ENCODE measurements at regions not wholly inside any gene's neighbourhood (a gene's known extent, or its start where the extent isn't known, plus 50 kb on each side); places are given as distances from the start of the nearest gene placed in this dataset.

DNA sequence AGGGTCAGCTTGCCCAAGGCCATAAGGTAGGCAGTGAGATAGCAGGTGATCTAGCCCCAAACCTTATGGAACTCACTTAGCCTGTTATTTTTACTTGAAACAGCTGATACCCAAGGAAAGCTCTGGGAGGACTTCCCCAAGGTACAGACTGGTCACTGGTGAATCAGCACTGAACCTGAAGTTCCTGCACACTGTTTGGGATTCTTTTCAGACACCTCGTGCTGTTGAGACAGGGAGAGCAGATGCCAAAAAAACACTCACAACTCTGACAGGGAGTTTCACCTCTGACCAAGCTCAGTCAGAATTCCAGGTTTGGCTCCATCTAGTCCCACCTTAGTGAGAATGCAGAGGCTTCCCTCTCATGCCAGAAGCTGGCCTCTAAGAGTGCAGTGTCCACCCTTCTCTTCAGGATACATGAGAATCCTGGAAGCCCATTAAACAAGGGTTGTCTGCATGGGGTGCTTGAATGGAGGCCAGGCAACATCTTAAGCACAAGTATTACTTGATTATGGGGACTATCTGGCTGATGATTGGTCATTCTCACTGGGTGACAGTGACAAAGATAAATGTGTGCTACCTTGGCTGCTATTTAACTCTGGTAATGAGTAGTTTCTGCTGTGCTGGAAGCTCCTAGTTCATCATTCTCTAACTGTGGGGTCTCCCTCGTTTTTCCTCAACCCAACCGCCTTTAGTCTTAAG is 122.8 kb upstream of the SLIT3 start:
- no peak for DNase-seq

GRCh38 chr5:169422087-169422486 is 121.1 kb upstream of the SLIT3 start:
- ChIA-PET CTCF (no interaction called here), POLR2A (no interaction called here)
- H3K9me3 Mint-ChIP-seq, result no peaks in the 10 kb centered on the region
- intact Hi-C loops (cut with micrococcal nuclease), result no loop called here
- no peaks in the 10 kb centered on the region for H3K4me1 Mint-ChIP-seq (ENCODE audit: low read depth)
- H3K27me3 Mint-ChIP-seq, result no peaks in the 10 kb centered on the region
- no peak for DNase-seq
- H3K4me3 Mint-ChIP-seq, result no peak overlapping the region
- no peaks in the 10 kb centered on the region for H3K36me3 Mint-ChIP-seq
- H3K27ac Mint-ChIP-seq, result no peak overlapping the region

More for the DNA sequence above, 122.8 kb upstream of the SLIT3 start:
- H3K4me1 Mint-ChIP-seq (ENCODE audit: low read depth), result no peaks in the 10 kb centered on the region
- no peak overlapping the region for H3K27ac Mint-ChIP-seq
- no peaks in the 10 kb centered on the region for H3K36me3 Mint-ChIP-seq
- intact Hi-C loops (cut with micrococcal nuclease), result no loop called here
- POLR2A ChIA-PET, result no interaction called here
- CTCF ChIA-PET, result no interaction called here
- no peaks in the 10 kb centered on the region for H3K27me3 Mint-ChIP-seq
- no peak overlapping the region for H3K4me3 Mint-ChIP-seq
- no peaks in the 10 kb centered on the region for H3K9me3 Mint-ChIP-seq

DNA sequence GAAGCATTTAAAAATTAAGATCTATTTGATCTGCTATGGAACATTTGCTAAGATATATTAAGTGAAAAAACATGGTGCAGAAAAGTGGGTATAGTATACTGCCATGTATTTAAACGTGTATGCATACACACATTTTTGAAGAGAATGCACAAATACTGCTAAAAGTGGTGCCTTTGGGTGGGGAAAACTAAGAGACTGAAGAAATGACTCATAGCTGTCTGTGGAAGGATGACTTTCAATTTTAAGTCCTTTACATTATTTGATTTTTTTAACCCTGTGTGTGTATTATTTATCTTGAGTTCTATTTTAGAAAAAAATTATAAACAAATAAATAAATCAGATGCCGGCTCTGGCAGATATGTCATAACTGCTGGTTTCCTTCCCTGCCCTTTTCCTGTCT is 120.7 kb upstream of the SLIT3 start:
- Mint-ChIP-seq H3K27ac (no peak overlapping the region), H3K4me1 (ENCODE audit: low read depth) (no peaks in the 10 kb centered on the region), H3K36me3 (no peaks in the 10 kb centered on the region), H3K9me3 (no peaks in the 10 kb centered on the region), H3K27me3 (no peaks in the 10 kb centered on the region), H3K4me3 (no peak overlapping the region)
- intact Hi-C loops (cut with micrococcal nuclease), result no loop called here
- no peak for DNase-seq
- POLR2A ChIA-PET, result no interaction called here
- CTCF ChIA-PET, result no interaction called here

- no peak overlapping the region for H3K27ac Mint-ChIP-seq
- H3K4me3 Mint-ChIP-seq, result no peak overlapping the region
- ChIA-PET CTCF (no interaction called here), POLR2A (no interaction called here)
- H3K4me1 Mint-ChIP-seq (ENCODE audit: low read depth), result no peaks in the 10 kb centered on the region
- H3K9me3 Mint-ChIP-seq, result no peaks in the 10 kb centered on the region
- H3K27me3 Mint-ChIP-seq, result no peaks in the 10 kb centered on the region
- no peak for DNase-seq
- intact Hi-C loops (cut with micrococcal nuclease), result no loop called here
- no peaks in the 10 kb centered on the region for H3K36me3 Mint-ChIP-seq
Observed at GRCh38 chr5:169417676-169418075, 116.7 kb upstream of the SLIT3 start.

DNA sequence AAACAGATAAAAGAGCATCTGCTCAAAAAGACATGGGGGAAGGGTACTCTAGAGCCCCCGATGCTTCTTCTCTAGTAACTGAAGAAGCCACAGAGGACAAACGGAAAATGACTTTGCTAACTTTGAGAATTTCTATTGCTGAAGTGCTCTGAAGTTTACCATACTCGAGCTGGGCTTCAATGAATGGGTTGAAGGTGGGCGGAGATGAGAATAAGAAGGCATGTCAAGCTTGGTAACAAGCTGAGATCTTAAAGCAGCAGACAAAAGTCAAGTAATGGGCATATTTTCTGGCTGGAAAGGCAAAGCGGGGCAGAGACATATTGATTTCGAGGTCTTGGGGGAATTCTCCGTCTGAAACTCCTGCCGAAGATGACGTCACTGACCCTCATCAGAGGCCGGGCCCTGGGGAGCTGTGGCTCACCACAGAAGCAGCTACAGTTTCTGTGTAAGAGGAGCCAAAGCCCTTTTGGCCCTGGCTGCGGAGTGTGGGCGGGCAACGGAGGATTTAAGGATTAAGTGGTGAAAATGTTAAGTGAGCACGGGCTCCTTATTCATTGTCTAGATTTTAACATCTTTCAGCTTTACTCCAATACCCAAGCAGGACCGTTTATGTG is 115.8 kb upstream of the SLIT3 start:
- POLR2A ChIA-PET, result no interaction called here
- CTCF ChIA-PET, result no interaction called here
- Mint-ChIP-seq H3K4me3 (no peak overlapping the region), H3K27ac (no peak overlapping the region), H3K27me3 (no peaks in the 10 kb centered on the region), H3K9me3 (no peaks in the 10 kb centered on the region), H3K36me3 (no peaks in the 10 kb centered on the region), H3K4me1 (ENCODE audit: low read depth) (no peaks in the 10 kb centered on the region)
- intact Hi-C loops (cut with micrococcal nuclease), result no loop called here
- no peak for DNase-seq

DNA sequence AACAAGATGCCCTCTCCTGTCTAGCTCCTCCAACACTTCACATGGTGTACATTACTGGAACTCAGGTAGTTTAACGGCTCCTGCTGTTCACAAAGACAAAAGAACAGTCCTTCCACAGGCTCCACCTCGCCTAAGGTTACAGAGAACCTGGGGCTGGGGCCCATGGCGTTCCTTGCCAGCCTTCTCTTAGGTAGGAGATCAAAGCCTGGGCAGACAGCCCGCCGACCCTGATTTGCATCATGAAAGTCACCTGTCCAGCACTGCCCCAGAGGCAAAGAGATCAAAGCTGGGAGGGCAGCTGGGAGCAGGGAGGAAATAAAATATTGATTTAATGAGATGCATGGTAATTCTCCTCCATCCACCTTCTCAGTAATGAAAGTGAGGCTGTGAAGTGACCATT is 115.0 kb upstream of the SLIT3 start:
- Mint-ChIP-seq H3K36me3 (no peaks in the 10 kb centered on the region), H3K4me1 (ENCODE audit: low read depth) (no peaks in the 10 kb centered on the region), H3K27ac (no peak overlapping the region), H3K4me3 (no peak overlapping the region), H3K27me3 (no peaks in the 10 kb centered on the region), H3K9me3 (no peaks in the 10 kb centered on the region)
- CTCF ChIA-PET, result no interaction called here
- POLR2A ChIA-PET, result no interaction called here
- DNase-seq, result no peak
- intact Hi-C loops (cut with micrococcal nuclease), result no loop called here

- CTCF ChIA-PET, result no interaction called here
- H3K4me1 Mint-ChIP-seq (ENCODE audit: low read depth), result no peaks in the 10 kb centered on the region
- POLR2A ChIA-PET, result no interaction called here
Observed at GRCh38 chr5:169415371-169415770, 114.4 kb upstream of the SLIT3 start.

GRCh38 chr5:169413416-169413815 is 112.5 kb upstream of the SLIT3 start:
- POLR2A ChIA-PET, result no interaction called here
- CTCF ChIA-PET, result no interaction called here
- intact Hi-C loops (cut with micrococcal nuclease), result no loop called here
- H3K4me3 Mint-ChIP-seq, result no peak overlapping the region
- H3K27ac Mint-ChIP-seq, result no peak overlapping the region
- H3K27me3 Mint-ChIP-seq, result peaks cover 3% of the 10 kb centered on the region
- no peaks in the 10 kb centered on the region for H3K36me3 Mint-ChIP-seq
- H3K9me3 Mint-ChIP-seq, result no peaks in the 10 kb centered on the region
- no peaks in the 10 kb centered on the region for H3K4me1 Mint-ChIP-seq (ENCODE audit: low read depth)
- no peak for DNase-seq

More at GRCh38 chr5:169415371-169415770, 114.4 kb upstream of the SLIT3 start:
- Mint-ChIP-seq H3K4me3 (no peak overlapping the region), H3K9me3 (no peaks in the 10 kb centered on the region), H3K27me3 (peaks cover 2% of the 10 kb centered on the region), H3K36me3 (no peaks in the 10 kb centered on the region), H3K27ac (no peak overlapping the region)
- DNase-seq, result no peak
- intact Hi-C loops (cut with micrococcal nuclease), result no loop called here

- no peak overlapping the region for H3K27ac Mint-ChIP-seq
- no peak for DNase-seq
- peaks cover 7% of the 10 kb centered on the region for H3K27me3 Mint-ChIP-seq
- no peak overlapping the region for H3K4me3 Mint-ChIP-seq
- intact Hi-C loops (cut with micrococcal nuclease), result no loop called here
- no peaks in the 10 kb centered on the region for H3K36me3 Mint-ChIP-seq
- no peaks in the 10 kb centered on the region for H3K9me3 Mint-ChIP-seq
- H3K4me1 Mint-ChIP-seq (ENCODE audit: low read depth), result no peaks in the 10 kb centered on the region
- ChIA-PET POLR2A (no interaction called here), CTCF (no interaction called here)
Observed at GRCh38 chr5:169412831-169413230, 111.9 kb upstream of the SLIT3 start.

DNA sequence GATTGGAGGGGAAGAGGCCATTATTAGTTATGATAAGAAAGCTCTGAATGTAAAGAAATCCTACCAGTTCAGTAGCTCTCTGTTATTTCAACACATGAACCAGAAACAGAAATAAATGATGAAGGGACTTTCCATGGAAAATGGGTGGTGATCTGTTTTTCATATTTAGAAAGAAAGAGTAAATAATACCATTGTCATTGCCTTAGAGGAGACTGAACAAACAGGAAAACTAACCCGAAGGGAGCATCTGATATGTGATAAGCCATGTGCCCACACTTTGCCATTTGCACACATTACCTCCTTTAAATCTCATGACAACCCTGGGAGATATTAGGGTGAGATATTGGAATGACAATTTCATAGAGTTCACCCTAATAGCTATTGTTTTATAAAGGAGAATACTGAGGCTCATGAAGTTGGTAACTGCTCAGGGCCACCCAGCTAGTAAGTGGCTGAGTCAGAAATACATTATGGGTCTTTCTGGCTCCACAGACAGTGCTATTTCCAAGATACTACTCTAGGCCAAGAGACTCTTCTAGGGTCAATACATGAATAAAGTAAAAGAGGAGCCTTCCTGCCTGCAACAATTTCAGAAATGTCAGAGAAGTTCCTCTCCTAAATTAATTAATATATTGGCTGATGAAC is 111.0 kb upstream of the SLIT3 start:
- CTCF ChIA-PET, result no interaction called here
- no peak overlapping the region for H3K27ac Mint-ChIP-seq
- DNase-seq, result no peak
- no peaks in the 10 kb centered on the region for H3K4me1 Mint-ChIP-seq (ENCODE audit: low read depth)
- no peaks in the 10 kb centered on the region for H3K36me3 Mint-ChIP-seq
- no peak overlapping the region for H3K4me3 Mint-ChIP-seq
- H3K9me3 Mint-ChIP-seq, result no peaks in the 10 kb centered on the region
- intact Hi-C loops (cut with micrococcal nuclease), result no loop called here
- H3K27me3 Mint-ChIP-seq, result peaks cover 7% of the 10 kb centered on the region
- POLR2A ChIA-PET, result no interaction called here

DNA sequence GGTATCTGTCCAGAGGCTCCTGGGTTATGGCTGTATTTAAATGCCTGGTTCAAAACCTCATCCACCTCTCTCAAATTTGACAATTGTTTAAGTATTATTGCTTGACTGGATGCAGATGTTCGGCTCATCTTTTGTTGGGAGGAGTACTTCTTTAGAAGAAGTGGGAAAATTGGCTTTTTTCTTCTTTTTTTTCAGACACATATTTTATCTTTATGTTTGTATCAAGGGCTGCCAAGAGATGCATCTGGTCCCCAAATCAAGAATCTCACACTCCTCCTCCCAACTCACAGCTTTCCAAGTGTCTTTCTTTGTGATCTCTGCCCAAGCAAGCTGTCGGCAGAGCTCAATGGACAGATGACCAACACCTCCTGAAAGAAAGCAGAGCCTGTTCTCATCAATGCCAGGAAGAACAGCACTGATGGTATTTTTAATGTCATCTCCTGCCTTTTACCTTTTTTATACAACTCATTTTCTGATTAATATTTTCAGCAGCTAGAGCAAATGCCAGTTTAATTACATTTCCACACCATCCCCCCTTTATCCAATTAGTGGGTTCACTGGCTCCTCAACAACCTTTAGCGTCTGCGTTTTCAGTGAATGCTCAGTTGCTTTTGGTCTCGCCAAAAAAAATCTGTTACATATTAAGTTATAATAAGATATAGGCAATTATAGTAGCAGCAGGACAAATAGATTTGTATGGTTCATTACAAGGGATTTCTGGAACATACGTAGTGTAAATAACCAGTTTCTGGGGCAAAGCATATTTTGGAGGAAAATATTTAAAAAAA is 110.3 kb upstream of the SLIT3 start:
- no peak for DNase-seq
- Mint-ChIP-seq H3K9me3 (no peaks in the 10 kb centered on the region), H3K36me3 (no peaks in the 10 kb centered on the region), H3K4me3 (no peak overlapping the region), H3K27ac (no peak overlapping the region), H3K27me3 (peaks cover 9% of the 10 kb centered on the region), H3K4me1 (ENCODE audit: low read depth) (no peaks in the 10 kb centered on the region)
- ChIA-PET CTCF (no interaction called here), POLR2A (no interaction called here)
- intact Hi-C loops (cut with micrococcal nuclease), result no loop called here

GRCh38 chr5:169408731-169409130 is 107.8 kb upstream of the SLIT3 start:
- H3K4me3 Mint-ChIP-seq, result no peak overlapping the region
- intact Hi-C loops (cut with micrococcal nuclease), result no loop called here
- H3K36me3 Mint-ChIP-seq, result no peaks in the 10 kb centered on the region
- DNase-seq, result no peak
- peaks cover 9% of the 10 kb centered on the region for H3K27me3 Mint-ChIP-seq
- CTCF ChIA-PET, result no interaction called here
- no peaks in the 10 kb centered on the region for H3K4me1 Mint-ChIP-seq (ENCODE audit: low read depth)
- no peaks in the 10 kb centered on the region for H3K9me3 Mint-ChIP-seq
- no peak overlapping the region for H3K27ac Mint-ChIP-seq
- POLR2A ChIA-PET, result no interaction called here
